ENCODE measurements at regions not wholly inside any gene's neighbourhood (a gene's known extent, or its start where the extent isn't known, plus 50 kb on each side); places are given as distances from the start of the nearest gene placed in this dataset.
"Not testable (repeated sequence)": the region's sequence is repeated elsewhere in the genome, so short reads cannot be mapped to it uniquely, and the experiment has no call there.

GRCh38 chr6:168795611-168796010, 354.6 kb downstream of the SMOC2 start:
- DNase-seq (ENCODE audit: extremely low read depth, low read depth): not testable (repeated sequence)

DNA sequence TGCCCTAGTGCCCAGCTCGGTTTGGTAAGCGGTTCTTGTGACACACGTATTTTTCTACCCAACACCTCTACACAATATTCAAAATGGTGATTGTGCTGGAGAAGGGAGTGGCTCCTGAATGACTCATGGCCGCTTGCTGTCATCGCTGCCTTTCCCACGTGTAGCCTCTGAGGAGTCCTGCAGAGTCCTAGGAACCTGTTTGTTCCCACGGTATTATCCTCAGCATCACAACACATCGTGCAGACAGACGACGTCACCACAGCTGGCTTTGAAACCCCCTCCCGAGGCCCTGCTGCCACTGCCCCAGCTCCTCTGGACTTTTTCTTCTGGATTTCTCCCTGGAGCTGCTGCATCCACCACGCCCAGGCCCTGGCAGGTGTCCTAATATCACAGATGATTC, 353.5 kb downstream of the SMOC2 start:
- DNase-seq (ENCODE audit: extremely low read depth, low read depth): no peak

DNA sequence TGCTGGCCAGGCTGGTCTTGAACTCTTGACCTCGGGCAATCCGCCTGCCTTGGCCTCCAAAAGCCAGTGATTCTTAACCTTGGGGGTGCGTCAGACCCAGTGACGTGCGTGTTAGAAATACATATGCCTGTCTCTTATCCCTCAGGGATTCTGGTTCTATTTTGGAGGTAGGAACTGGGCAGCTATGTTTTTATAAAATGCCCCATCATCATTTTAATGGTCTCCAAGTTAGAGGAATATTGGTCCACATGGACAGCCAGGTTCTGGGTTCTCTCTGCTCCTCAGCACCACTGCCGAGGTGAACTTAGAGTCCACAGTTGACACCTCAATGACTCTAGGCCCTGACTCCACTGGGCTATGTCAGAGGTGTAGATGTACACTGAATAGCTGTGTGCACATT, 352.7 kb downstream of the SMOC2 start:
- DNase-seq (ENCODE audit: extremely low read depth, low read depth): no peak

DNA sequence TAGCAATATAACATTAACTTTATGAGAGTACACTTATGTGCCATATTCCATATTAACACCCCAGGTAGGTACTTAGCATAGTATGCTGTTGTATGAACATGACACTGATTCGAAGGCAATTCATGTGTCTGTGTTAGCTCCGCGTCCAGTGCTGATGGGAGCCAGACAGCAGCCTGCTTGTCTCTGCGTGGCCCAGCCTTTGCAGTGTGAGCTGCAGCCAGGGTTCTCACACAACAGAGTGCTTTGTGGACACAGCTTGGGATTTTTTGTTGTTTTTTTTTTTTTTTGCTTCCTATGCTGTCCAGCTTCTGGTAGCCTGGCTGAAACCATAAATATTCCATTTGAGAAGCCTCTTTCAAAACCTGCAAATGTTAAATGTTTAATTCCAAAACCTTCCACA, 350.9 kb downstream of the SMOC2 start:
- no peak for DNase-seq (ENCODE audit: extremely low read depth, low read depth)

DNA sequence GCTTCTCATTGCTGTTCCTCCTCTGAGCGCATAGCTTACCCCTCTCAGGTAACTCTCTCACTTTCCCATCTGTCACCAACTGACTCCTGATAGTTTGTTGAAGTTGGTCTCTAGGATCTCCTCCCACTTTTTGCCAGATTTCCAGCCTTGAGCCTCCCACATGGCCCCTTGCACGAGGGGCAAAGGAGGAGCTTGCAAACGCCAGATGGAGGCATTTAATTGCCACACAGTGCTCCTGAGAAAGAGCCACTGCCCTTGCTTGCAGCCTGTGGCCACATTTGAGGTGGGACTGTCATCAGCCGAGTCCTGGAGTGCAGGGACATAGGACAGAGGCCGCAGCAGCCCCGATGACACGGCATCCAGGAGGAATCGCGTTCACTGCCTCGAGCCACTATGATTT, 348.7 kb downstream of the SMOC2 start:
- DNase-seq (ENCODE audit: extremely low read depth, low read depth): no peak

GRCh38 chr6:168785720-168786511, 344.9 kb downstream of the SMOC2 start:
- no peak for DNase-seq (ENCODE audit: extremely low read depth, low read depth)

DNA sequence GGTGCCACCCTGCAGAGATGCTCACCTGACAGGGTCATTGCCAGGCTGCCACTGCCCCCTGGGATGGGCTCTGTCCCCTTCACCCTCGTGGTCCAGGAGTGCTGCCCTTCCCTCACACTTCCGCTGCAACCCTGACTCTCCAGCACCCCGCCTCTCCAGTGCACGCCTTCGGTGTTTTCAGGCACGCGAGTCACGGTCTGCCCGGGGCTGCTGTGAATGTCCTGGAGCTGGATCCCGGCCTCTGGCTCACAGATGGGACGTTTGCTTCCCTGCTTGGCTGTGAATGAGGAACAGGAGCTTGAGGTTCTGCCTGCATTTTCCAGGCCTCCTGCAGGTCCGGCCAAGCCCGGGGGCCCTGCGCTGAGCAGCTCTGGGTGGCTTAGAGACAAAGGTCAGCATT, 343.4 kb downstream of the SMOC2 start:
- no peak for DNase-seq (ENCODE audit: extremely low read depth, low read depth)

DNA sequence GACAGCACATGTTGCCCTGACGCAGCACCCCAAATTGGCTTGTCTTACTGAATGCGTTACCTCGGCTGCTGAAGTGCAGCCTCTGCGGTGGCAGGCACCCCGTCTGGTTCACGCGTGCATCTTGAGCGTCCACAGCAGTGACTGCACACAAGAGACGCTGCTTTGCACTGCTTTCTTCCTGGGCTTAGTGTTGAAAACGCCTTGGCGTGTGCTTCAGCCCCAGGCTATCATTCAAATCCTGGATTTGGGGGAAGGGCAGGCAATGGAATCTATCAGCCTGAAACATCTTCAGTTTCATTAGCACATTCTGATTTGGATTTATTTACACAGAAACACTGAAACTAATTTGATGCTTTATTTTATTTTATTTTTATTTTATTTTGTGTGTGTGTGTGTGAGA, 342.7 kb downstream of the SMOC2 start:
- DNase-seq (ENCODE audit: extremely low read depth, low read depth): no peak

DNA sequence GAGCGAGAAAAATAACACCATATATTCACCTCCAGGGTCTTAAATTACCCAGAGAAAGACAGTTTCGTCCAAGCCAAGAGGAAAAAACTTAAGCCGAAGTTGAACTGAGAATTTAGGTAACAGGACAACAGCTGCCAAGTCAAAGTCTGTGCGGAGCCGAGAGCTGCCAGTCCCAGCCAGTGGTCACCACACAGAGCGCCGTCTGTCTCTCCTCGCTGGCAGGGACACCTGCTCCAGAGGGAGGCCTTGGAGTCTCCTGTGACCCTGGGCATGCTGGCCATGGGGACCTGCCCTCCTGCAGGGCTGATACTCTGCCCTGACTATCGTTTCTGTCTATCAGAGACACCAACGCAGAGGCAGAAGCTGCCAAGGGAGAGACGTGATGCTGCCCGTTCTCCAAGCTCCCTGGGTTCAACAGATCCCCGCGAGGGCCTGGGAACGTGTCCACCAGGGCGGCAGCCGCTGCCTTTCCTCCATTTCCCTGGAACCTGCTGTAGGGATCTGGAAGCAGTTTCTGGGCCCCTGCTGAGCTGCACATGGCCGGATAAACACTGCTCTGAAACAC, 341.3 kb downstream of the SMOC2 start:
- DNase-seq (ENCODE audit: extremely low read depth, low read depth): no peak

DNA sequence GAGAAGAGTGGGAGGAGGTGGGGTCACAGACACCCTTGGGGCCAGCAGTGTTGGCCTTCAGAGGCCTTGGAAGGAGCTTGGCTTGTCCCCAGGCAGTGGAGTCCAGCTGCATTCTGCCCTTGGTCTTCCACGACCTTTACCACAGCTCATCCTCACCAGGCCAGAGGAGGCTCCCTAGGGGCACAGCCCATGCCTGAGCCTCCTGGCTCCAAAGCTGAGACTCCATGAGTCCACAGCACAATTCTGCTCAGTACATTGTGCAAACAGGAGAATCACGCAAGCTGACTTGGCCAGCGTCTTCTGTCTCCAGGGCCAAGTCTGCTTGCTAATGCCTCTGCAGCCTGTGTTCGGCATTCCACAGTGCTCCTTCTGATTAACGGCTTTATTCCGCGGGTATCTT, 337.2 kb downstream of the SMOC2 start:
- DNase-seq (ENCODE audit: extremely low read depth, low read depth): no peak

GRCh38 chr6:168774381-168774780, 333.4 kb downstream of the SMOC2 start:
- no peak for DNase-seq (ENCODE audit: extremely low read depth, low read depth)

GRCh38 chr6:168773788-168774187, 332.8 kb downstream of the SMOC2 start:
- DNase-seq (ENCODE audit: extremely low read depth, low read depth): no peak

- no peak for DNase-seq (ENCODE audit: extremely low read depth, low read depth)
Measured at GRCh38 chr6:168765752-168766151, 324.8 kb downstream of the SMOC2 start.

GRCh38 chr6:168756009-168756634, 315.1 kb downstream of the SMOC2 start:
- DNase-seq (ENCODE audit: extremely low read depth, low read depth): no peak

- no peak for DNase-seq (ENCODE audit: extremely low read depth, low read depth)
Measured at GRCh38 chr6:168746643-168747042, 305.7 kb downstream of the SMOC2 start.

GRCh38 chr6:168746013-168746412, 305.0 kb downstream of the SMOC2 start:
- DNase-seq (ENCODE audit: extremely low read depth, low read depth): no peak

DNA sequence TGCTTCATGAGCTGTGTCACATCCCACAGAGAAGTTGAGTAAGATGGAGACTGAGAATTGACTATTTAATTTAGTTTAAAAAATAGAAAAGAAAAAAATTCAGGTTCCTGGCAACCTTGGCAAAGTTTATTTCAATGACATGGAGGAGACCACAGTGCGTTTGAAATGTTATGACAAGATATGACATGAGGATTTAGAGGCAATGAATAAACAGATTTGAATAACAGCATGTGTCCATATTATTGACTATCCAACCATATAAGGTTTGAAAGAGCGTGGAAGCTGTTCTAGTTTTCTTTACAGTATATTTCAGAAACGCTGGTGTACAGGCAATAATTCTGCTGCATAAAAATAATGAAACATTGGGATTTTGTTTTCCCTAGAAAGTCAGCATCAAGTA, 303.9 kb downstream of the SMOC2 start:
- DNase-seq (ENCODE audit: extremely low read depth, low read depth): no peak

- no peak for DNase-seq (ENCODE audit: extremely low read depth, low read depth)
Measured at GRCh38 chr6:168741942-168742782, 301.2 kb downstream of the SMOC2 start.

DNA sequence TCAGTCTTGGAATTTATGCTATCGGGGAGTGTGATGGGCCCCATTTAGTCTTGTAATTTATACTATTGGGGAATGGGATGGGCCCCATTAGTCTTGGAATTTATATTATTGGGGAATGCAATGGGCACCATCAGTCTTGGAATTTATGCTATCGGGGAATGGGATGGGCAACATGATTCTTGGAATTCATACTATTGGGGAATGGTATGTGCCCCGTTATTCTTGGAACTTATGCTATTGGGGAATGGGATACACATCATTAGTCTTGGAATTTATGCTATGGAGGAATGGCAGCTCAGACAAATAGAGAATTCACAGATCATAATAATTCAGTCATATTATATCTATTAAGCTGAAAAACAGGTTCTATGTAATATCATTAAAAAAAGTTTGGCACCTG, 300.3 kb downstream of the SMOC2 start:
- DNase-seq (ENCODE audit: extremely low read depth, low read depth): no peak

DNA sequence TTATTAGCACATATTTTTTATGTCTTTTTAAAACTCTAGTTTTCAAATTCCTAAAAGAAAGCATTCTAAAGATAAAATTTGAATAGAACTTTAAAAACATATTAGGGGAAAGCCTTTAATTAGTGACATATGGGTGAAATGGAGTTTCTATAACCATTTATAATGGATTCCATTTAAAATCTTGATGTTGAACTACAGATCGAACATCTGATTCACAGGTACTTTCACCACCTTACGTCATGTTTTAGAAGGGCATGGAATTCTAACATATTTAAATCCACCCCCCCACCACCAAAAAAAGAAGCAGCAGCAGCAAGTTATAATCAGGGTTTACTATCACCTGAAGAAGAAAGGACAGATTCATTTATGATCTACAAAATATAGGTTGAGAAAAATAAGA, 298.4 kb downstream of the SMOC2 start:
- no peak for DNase-seq (ENCODE audit: extremely low read depth, low read depth)

- DNase-seq (ENCODE audit: extremely low read depth, low read depth): peak; percentile 23
Measured at GRCh38 chr6:168737481-168737880, 296.5 kb downstream of the SMOC2 start.

Measured in NCI-H460 (cell line).